Esophagus muscularis mucosa (tissue), 3 donors: ENCODE measurements at regions not wholly inside any gene's neighbourhood (a gene's known extent, or its start where the extent isn't known, plus 50 kb on each side); places are given as distances from the start of the nearest gene placed in this dataset.

Experiments
- POLR2A ChIP-seq: fragments of 450-650 bp; IDR thresholded peaks from one replicate; pipeline ENCODE4 v1.6.1; 2017; ENCODE audit warnings: antibody characterized with exemption, moderate library complexity, mild to moderate bottlenecking, low read depth
- TF ChIP-seq, protein P1 (sequence below), 3 experiments: fragments of 200-600 bp in 2 of 3; fragments of 450-650 bp in 1 of 3; sonication (generic) in 2 of 3; IDR thresholded peaks; one replicate each; pipeline ENCODE4 v1.5.1; 2017 to 2019; ENCODE audit warnings: antibody characterized with exemption in 3 of 3, mild to moderate bottlenecking in 2 of 3, moderate library complexity in 1 of 3

- TF ChIP-seq POLR2A = no peak
- TF ChIP-seq, protein P1, sequence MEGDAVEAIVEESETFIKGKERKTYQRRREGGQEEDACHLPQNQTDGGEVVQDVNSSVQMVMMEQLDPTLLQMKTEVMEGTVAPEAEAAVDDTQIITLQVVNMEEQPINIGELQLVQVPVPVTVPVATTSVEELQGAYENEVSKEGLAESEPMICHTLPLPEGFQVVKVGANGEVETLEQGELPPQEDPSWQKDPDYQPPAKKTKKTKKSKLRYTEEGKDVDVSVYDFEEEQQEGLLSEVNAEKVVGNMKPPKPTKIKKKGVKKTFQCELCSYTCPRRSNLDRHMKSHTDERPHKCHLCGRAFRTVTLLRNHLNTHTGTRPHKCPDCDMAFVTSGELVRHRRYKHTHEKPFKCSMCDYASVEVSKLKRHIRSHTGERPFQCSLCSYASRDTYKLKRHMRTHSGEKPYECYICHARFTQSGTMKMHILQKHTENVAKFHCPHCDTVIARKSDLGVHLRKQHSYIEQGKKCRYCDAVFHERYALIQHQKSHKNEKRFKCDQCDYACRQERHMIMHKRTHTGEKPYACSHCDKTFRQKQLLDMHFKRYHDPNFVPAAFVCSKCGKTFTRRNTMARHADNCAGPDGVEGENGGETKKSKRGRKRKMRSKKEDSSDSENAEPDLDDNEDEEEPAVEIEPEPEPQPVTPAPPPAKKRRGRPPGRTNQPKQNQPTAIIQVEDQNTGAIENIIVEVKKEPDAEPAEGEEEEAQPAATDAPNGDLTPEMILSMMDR (IDR thresholded peaks at IDR 0.05) = no peak
These were observed 90.9 kb upstream of the CCDC196 start for GRCh38 chr14:66395300-66395699.
